Inferior parietal cortex (tissue), 1 donor: ENCODE measurements at regions not wholly inside any gene's neighbourhood (a gene's known extent, or its start where the extent isn't known, plus 50 kb on each side); places are given as distances from the start of the nearest gene placed in this dataset.
"Not testable (repeated sequence)": the region's sequence is repeated elsewhere in the genome, so short reads cannot be mapped to it uniquely, and the experiment has no call there.

Experiments used
- DNase-seq: peaks from one replicate; pipeline ENCODE4 v3.0.0-alpha.2; 2016; ENCODE audit errors: extremely low spot score

DNA sequence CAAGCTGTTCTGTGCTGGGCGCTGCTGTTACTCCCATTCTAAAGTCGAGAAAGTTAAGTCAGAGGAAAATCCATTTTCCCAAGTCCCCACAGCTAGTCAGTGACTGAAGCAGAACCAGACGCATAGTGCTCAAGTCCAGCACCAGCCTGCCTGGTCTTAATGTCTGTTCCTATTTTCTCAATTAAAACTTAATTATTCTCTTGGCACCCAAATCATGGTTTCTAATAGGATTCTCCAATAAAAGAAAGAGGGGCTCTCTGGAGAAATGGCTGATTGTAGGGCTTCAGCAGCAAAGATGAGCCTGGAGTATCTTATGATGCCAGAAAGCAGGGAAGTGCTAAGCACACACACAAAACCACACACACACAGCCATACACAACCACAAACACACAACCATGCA is 531.0 kb upstream of the SALL3 start:
- DNase-seq = no peak

DNA sequence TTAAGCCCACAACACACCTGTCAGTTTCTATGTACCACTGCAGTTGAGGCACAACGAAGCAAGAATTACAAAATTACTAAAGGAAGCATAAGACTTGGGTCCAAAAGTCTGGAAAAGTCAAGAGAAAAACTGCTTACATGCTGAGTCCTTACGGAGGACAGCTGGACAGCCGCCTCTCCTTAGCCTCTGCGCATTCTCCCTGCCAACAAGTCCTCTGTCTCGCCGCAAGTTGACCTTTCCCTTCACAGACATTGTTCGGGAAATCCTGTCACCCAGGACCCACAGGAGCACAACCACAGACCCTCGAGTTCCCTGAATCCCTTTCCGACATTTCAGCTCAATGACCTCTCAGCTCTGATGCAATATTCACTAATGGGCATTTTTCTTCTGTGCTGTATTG is 525.4 kb upstream of the SALL3 start:
- DNase-seq = no peak

DNA sequence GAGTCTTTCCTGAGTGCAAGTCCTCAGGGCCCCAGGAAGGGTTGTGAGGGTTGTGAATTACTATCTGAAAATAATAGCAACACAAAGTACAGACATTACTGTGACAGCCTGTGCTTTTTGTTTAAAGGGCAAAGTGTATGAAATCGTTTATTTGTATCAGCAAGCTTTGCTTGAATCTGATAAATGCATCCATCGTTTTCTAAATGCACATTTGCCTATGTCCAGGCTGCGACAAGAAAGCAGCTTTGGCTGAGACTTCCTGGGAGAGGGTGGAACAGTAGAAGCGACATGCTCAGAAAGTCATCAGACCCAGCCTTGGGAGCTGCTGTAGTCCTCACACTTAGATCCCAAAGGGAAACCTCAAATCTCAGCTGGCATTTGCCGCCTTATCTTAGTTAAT is 524.2 kb upstream of the SALL3 start:
- DNase-seq = no peak

DNA sequence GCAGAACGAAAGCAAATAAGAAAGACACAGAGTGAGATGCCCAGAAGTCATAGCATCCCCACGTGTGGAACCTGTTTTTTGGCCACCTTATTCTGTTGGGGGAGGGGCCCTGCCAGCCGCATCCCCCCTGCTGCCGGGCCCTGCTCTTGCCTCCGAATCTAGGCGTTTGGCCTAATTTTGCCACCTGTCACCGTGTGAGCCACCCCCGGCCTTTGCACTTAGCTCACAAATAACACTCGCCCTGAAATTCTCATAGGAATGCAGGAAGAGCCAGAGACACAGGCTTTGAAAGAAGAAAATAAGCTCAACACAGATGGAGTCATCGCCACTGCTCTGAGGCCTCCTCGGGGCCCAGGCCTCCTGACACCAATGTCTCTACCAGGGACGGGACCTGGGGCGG is 522.6 kb upstream of the SALL3 start:
- no peak for DNase-seq

DNA sequence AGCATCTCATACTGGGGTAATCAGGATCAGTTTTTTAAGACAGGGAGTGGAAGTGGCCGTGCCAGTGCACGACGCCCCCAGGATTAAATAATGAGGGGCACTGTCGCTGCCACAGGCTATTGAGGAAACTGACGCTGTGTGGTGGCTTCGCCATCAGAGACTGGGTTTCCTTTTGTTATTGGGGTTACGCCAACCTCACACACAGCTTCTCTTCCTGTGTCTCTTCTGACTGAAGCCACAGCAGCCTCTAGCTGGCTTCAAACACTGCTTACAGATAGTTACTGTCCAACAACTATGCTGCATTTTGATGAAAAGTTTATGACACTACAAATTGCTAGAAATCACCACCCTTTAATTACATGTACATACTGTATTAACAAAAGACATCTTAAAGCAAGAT is 521.9 kb upstream of the SALL3 start:
- DNase-seq = no peak

DNA sequence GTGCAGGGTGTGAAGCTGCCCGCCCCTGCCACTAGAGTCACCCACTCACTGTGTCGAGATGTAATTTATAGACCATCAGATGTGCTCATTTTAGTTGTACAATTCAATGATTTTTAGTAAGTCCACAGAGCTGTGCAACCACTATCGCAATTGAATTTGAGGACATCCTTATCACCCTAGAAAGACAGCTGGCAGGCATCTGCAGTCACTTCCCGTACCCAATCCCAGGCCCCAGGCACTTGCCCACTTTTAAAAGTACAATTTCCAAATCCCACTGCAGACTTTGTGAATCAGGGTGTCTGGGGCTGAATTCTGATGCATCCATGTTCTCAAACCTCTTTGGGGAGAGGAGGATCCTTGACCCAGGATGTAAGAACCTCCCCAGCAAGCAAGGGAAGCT is 521.3 kb upstream of the SALL3 start:
- no peak for DNase-seq

DNA sequence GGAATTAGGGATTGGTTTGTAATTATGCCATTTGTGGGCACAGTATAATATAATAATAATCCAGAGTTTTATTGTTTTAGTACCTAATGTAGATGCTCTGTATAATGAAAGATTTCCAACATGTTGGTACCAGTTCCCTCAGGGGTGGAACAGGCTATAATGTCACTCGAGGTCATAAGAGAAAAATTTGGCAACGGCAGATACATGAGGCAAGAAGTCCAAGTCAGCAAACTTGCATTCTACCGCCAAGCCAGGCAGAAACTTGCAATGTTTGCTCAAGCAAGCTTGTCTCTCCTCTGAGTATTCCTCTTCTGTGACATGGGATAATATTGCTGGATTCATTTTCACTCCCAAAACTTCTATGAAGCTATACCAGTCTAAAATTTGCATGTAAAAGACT is 520.0 kb upstream of the SALL3 start:
- DNase-seq = no peak

DNA sequence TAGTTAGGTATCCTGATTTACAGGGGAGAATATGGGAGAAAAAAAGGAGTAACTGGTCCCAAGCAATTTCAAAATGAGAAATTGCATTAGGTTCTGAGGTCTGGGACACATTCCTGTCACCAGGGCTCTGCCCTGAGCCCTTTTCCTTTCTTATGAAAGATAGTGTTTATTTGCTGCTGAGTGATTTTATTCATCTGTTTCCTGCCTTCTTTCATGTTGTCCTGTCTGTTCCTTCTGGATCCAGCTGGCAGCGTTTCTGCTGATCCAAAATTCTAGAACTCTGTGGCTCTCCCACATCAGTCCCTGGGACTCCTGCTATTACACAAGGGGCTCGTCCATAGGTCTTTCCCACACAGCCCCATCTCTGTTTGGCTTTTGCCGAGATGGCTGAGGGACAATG is 519.1 kb upstream of the SALL3 start:
- DNase-seq = no peak

DNA sequence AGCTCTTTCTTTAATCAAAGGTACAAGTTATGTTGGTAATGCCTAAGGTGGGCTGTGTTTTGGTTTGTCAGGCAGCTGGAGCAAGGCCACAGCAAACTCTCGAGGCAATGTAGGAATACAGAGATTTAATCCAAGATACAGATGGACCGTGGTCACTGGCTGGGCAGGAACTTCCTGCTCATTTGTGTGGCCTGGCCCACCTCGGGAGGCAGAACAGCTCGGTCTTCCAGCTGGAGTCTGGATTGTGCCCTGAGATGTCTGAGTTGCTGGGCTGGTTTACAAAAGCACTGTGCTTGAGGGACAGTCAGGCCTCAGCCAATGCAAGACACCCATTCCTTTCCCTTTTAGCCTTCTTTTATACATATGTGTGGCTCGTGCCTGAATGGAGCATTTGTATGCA is 506.1 kb upstream of the SALL3 start:
- DNase-seq = no peak

DNA sequence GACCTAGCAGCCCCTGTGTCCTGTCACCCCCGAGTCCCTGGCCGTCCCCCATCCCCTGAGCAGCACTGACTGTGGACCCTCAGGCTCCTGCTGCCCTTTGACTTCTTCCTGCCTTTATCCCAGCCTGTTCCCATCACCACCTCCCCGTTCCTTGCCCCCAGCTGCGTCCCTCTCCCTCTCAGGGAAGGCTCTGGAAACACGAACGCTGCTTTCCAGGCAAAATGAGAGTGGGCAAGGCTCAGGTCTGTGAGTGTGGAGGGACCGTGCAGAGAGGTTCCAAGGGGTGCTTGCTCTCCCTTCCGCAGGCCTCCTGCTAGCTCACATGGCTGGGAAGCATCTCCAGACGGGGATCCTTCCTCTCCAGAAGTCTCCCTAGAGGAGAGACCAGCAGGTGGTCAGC is 501.8 kb upstream of the SALL3 start:
- DNase-seq = no peak

DNA sequence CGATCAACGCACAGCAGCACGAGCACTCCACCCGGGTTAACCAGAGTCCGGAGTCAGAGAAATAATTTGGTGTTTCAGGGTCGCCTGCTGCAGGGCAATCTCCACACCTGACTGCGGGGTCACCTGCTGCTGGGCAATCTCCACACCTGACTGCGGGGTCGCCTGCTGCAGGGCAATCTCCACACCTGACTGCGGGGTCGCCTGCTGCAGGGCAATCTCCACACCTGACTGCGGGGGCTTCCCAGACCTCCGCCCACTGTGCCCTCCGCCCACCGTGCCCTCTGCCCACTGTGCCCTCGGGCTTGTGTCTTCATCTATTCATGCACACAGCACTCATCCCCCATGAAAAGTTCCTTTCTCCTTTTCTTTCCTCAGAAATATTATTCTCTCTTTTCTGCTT is 500.2 kb upstream of the SALL3 start:
- no peak for DNase-seq

DNA sequence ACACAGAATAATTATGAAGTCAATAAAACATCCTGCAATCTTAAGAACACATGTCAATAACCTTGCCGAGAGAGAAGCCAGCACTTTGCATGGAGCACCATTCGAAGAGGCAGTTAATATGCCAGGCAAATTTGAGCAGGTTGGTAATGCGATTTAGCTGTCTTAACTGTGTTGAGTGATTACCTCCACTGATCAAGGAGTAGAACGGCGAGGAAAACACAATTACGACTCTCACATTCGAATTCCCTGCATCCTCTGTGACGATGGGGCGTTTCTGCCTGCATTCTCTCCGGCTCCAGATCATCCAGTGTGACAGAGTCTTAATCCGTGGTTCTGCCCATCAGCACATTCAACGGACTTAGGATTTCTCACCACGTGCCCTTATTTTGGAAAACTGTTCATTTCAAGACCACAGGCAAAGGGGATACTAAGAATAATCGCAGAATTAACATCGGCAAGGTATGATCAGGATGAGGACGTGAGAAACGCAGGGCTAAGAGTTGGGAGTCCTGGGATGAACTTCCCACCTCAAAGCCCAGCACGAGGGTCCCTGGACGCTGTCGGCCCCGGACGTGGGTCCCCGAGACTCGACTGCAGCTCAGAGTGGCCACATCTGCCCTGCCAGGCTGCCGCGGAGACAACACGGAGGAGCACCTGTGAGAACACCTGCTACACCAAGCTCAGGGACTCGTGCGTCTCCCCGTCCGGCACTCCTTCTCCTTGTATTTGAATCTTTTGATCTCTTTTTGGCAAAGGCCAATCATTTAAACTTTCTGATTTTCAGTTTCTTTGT is 499.2 kb upstream of the SALL3 start:
- DNase-seq = no peak

DNA sequence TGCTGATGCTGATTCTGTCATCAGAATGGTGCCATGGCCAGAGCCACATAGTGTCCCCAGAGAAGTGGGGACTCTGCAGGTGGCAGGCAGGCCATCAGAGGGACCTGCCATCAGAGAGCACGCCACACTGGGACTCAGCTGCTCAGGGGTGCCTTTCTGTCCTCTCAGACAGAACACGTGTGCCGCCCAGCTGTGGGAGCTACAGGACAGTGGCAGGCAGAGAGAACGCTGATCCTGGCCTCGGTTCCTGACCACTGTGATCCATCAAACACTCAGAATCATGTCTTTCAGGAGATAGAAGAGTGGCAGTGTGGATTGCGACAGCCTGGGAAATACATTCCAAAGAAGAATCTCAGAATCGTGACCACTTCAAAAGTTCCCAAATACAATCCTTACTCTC is 497.2 kb upstream of the SALL3 start:
- no peak for DNase-seq

DNA sequence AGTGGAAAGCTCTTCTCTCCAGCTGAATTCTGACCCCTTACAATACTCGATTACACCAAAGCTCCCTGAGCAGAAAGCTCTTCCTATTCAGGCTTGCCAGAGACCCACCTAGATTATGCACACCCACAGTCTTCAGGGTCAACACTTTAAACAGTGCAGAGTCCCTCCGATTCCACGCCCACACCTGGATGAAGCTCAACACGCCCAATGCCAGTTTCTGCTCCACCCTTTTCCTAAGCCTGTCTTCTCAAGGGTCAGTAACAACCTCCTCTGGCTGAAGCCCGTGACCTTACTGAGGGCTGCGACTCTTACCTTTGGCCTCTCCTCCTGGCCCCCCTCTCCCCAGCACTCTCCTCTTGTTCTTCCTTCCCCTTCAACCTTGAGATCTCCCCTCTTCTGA is 492.0 kb upstream of the SALL3 start:
- no peak for DNase-seq

DNA sequence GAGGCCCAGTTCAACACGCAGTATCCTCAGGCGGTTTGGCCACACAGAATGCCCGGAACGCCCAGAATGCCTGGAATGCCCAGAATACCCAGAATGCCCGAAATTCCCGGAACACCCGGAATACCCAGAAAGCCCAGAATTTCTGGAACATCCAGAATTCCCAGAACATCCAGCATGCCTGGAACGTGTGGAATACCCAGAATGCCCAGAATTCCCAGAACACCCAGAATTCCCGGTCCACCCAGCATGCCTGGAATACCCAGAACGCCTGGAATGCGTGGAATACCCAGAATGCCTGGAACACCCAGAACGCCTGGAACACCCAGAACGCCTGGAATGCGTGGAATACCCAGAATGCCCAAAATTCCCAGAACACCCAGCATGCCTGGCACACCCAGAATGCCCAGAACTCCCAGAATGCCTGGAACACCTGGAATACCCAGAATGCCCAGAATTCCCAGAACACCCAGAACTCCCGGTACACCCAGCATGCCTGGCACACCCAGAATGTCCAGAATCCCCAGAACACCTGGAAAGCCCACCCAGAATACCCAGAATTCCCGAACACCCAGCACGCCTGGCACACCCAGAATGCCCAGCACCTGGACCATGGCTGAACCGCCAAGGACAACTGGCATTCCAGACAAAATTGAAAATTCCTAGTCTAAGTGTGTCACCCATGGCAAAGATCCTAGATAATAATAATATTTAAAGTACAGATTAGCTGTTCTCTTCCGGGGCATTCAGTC is 487.4 kb upstream of the SALL3 start:
- DNase-seq = no peak

DNA sequence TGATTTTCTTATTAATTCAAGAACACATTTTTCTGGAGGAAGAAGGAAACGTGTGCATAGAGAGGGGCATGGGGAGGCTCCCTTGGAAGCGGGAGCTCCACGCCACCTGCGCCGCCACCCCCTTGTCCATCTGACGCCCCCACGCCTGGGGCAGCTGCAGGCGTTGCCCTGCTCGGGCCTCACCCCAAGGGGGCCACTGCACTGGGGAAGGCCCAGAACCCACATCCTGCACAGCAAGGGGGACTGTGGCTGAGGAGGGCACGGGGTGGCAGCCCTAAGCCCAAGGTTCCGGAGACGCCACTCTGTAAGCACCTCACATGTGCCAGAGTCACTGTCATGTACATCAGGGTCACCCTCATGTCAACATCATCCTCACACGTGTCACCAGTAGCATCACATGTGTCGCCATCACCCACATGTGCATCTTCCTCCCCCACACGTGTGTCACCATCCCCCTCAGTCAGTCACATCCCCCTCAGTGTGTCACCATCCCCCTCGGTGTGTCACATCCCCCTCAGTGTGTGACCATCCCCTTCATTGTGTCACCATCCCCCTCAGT is 486.7 kb upstream of the SALL3 start:
- no peak for DNase-seq

DNA sequence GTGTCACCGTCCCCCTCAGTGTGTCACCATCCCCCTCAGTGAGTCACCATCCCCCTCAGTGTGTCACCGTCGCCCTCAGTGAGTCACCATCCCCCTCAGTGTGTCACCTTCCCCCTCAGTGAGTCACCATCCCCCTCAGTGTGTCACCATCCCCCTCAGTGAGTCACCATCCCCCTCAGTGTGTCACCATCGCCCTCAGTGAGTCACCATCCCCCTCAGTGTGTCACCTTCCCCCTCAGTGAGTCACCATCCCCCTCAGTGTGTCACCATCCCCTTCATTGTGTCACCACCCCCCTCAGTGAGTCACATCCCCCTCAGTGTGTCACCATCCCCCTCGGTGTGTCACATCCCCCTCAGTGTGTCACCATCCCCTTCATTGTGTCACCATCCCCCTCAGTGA is 486.1 kb upstream of the SALL3 start:
- DNase-seq = not testable (repeated sequence)

DNA sequence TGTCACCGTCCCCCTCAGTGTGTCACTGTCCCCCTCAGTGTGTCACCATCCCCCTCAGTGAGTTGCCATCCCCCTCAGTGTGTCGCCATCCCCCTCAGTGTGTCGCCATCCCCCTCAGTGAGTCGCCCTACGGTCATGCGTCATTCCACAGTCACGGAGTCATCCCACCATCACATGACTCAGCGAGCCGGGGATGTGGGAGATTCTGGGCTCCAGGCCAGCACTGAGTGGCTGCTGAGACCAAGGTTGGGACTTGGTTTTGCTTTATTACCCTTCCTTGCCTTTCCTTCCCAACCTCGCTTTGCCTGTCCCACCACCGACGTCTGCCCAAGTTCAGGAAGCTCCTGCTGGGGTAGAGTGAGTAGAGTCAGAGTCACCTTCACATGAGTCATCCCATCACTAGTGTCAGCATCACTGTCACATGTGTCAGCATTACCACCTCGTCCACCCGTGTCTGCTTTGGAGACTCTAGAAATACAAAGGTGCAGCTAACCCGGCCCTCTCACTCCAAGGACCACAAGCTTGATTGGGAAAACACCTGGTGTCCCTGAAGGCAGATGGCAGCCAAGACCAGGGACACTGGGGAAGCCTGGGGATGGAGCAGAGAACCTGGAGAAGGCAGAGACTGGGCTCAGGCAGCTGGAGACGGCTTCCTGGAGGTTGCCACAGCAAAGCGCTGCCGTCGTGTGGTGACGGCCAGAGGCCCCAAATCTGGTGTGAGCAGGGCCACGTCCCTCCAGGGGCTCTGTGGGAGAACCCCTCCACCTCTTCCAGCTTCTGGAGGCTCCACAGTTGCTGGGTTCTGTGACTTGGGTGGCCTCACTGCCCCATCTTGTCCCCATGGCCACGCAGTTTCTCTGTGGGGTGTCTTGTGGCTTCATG is 485.2 kb upstream of the SALL3 start:
- DNase-seq = no peak

DNA sequence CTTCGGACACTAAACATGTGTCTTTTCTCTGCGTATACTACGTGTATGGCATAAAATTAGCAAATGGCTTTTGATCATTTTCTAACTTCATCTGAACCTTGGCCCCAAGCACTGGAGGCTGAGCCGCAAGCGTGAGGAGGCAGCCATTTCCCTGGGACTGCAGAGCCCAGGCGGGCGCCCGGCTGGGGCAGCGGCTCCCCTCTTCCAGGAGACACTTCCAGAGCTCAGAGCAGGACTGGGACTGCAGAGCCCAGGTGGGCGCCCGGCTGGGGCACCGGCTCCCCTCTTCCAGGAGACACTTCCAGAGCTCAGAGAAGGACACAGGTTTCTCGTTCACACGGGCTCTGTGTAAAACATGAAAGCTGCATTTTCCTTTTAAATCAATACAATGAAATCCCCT is 484.1 kb upstream of the SALL3 start:
- DNase-seq = no peak

DNA sequence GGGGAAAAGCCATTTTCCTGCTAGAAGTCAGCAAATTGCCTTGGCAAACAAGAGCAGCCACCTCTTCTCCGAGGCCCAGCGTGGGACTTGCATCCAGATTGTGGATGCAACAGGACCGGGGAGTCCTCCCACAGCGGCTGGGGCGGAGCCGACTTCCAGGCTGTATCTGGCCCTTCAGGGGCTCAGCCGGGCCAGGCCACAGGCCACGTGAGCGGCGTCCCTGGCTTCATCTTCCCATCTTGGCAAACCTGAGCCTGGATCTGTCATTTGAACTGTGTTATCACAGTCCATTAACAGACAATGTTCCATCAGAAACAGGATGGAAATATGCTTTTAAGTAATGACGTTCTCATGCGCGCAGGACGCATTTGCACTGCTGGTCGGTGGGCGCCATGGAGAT is 483.5 kb upstream of the SALL3 start:
- no peak for DNase-seq

DNA sequence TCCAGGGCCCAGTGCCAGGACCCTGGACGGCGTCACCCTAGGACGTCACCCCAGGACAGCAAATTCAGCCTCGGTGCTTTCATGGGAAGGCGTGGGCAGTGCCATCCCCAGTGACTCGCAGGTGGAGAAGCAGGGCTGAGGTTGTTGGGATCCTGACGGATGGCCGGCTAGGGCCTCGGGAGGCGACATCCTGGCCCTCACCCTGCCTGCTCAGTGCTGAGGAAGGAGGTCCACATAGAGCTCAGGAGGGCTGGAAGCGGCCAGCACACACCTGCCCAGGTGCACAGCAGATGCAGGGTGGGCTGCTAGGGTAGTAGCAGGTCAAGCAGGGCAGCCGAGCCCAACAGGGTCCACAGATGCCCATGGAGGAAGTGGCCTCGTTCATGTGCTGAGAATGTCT is 482.0 kb upstream of the SALL3 start:
- DNase-seq = no peak

DNA sequence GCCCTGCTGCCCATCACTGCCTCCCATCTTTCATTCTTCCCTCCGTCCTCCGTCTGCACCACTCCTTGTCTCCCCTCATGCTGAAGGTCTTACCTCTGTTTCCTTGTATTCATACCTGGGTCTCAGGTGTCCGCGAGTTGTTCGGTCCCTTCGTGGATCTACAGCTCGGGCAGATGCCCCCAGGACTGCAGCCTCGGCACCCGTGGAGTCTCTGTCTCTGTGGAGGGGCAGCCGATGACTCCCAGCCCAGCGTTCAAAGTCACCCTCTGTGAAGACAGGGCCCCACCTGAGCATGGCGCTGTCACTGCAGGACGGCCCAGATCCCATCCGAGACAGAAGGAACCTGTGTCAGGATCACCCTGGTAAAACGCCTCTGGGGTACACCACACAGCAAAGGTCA is 480.0 kb upstream of the SALL3 start:
- no peak for DNase-seq
